HCT116 (cell line): ENCODE measurements at regions not wholly inside any gene's neighbourhood (a gene's known extent, or its start where the extent isn't known, plus 50 kb on each side); places are given as distances from the start of the nearest gene placed in this dataset.

ENCODE experiments used
- CBX3 ChIP-seq: IDR thresholded peaks from 2 replicates; pipeline ENCODE4 v1.6.1; 2012; ENCODE audit warnings: low read depth
- CTCF ChIP-seq, 3 experiments: fragments of 200-600 bp in 1 of 3; sonication (generic) in 1 of 3; IDR thresholded peaks in 2 of 3; conservative IDR thresholded peaks in 1 of 3; 2 replicates each; pipeline ENCODE4 v1.5.1; 2012 to 2017; ENCODE audit warnings: low read depth in 2 of 3, low read length in 2 of 3, antibody characterized with exemption in 1 of 3, borderline replicate concordance in 1 of 3, control low read depth in 1 of 3, mild to moderate bottlenecking in 1 of 3, mixed read lengths in 1 of 3, mixed run types in 1 of 3, moderate library complexity in 1 of 3; ENCODE audit not compliant: insufficient read depth in 1 of 3
- FOSL1 ChIP-seq: IDR thresholded peaks from 2 replicates; pipeline ENCODE4 v1.6.1; 2012; ENCODE audit warnings: low read depth
- JUND ChIP-seq: IDR thresholded peaks from 2 replicates; pipeline ENCODE4 v1.6.1; 2012
- POLR2A ChIP-seq: IDR thresholded peaks from 2 replicates; pipeline ENCODE4 v1.7.0; 2011; ENCODE audit warnings: borderline replicate concordance; ENCODE audit not compliant: insufficient read depth, insufficient read length; ENCODE audit errors: extremely low read depth
- POLR2AphosphoS5 ChIP-seq: IDR thresholded peaks from 2 replicates; pipeline ENCODE4 v1.6.1; 2011; ENCODE audit warnings: mild to moderate bottlenecking, low read depth, low read length, moderate library complexity
- TCF7L2 ChIP-seq: IDR thresholded peaks from 2 replicates; pipeline ENCODE4 v1.7.0; 2011; ENCODE audit warnings: borderline replicate concordance, inconsistent platforms; ENCODE audit not compliant: insufficient read depth, insufficient read length; ENCODE audit errors: extremely low read depth

DNA sequence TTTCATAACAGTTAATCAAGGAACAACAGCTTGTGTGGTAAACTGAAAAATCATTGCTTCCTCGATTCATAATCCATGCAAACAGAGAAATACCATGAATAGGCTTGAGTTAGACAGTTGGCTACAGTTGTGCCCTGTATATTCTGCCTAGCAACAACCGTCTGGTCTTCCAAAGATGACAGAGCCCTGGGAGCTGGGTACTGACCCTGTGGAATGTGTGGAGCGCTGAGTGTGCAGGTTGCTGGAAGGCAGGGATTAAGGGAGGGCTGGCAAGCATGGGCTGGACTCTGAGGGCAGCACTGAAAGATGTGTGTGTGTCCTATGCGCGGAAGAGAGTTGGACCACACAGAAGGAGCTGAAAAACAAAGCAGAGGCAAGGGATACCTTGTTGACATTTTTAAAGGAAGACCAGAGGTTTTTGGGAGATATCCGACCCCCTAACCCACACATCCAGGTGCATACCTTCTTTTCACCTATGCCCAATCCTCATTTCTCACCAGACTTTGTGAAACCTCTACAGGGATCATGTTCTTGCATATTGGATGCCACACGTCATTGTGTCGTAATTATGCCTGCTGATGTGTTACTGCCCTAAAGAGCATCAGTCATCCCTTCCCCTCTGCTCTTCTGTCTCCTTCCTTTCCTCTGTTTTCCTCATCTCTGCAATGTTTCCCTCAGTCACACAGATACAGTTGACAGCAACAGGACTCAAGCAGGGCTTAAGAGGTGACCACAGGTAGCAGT, 58.2 kb upstream of the VGLL2 start:
- TF ChIP-seq JUND (no peak), CTCF (IDR thresholded peaks at IDR 0.05 in 2 of 3, conservative IDR thresholded peaks at IDR 0.05 in 1 of 3; ENCODE audit: borderline replicate concordance in 1 of 3, insufficient read depth in 1 of 3, low read depth in 2 of 3, low read length in 2 of 3) (no peak), CBX3 (no peak), POLR2A (no peak), POLR2AphosphoS5 (no peak), FOSL1 (no peak), TCF7L2 (no peak)
